GM20000 (cell line): ENCODE measurements at regions not wholly inside any gene's neighbourhood (a gene's known extent, or its start where the extent isn't known, plus 50 kb on each side); places are given as distances from the start of the nearest gene placed in this dataset.

Experiments used
- DNase-seq: peaks from one replicate; pipeline ENCODE4 v3.0.0; 2012; ENCODE audit warnings: low spot score
- CTCF ChIP-seq: IDR thresholded peaks from 2 replicates; pipeline ENCODE4 v1.5.1; 2012; ENCODE audit warnings: mild to moderate bottlenecking, control low read depth; ENCODE audit errors: extremely low read depth, missing control alignments

GRCh38 chr3:13135811-13136321, 62.6 kb upstream of the IQSEC1 start:
- no peak for TF ChIP-seq CTCF
- DNase-seq = no peak

DNA sequence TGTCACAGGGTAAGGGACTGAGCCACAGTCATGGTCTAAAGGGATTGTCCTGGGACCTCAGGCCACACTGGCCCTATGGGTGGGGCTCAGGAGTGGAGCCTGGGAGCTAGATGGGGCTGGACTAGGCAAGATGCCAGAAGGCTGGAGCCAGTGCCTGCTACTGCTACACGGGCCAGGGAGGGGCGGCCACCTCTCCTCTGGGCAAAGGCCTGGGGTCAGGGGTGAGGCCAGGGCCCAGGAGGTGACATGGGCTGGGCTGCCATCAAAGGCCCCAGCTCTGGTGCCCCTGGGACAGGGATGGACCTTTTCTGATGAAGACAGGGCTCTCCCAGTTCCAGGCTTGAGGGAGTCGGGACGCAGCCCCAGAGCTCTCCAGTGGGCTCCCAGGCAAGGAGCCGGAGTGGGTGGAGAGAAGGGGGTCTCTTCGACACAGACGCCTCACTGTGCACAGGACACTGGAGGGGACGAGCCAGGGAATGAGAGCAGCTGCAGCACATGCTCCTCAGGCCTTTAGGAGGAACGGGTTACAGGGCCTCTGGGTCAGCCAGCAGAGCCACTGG, 62.1 kb upstream of the IQSEC1 start:
- DNase-seq = no peak
- no peak for TF ChIP-seq CTCF

- no peak for DNase-seq
- no peak for TF ChIP-seq CTCF
Observed at GRCh38 chr3:13134879-13135206, 61.6 kb upstream of the IQSEC1 start.

- TF ChIP-seq CTCF = no peak
- DNase-seq = no peak
Observed at GRCh38 chr3:13134166-13134878, 61.1 kb upstream of the IQSEC1 start.

GRCh38 chr3:13133471-13133981, 60.3 kb upstream of the IQSEC1 start:
- DNase-seq = no peak
- no peak for TF ChIP-seq CTCF

DNA sequence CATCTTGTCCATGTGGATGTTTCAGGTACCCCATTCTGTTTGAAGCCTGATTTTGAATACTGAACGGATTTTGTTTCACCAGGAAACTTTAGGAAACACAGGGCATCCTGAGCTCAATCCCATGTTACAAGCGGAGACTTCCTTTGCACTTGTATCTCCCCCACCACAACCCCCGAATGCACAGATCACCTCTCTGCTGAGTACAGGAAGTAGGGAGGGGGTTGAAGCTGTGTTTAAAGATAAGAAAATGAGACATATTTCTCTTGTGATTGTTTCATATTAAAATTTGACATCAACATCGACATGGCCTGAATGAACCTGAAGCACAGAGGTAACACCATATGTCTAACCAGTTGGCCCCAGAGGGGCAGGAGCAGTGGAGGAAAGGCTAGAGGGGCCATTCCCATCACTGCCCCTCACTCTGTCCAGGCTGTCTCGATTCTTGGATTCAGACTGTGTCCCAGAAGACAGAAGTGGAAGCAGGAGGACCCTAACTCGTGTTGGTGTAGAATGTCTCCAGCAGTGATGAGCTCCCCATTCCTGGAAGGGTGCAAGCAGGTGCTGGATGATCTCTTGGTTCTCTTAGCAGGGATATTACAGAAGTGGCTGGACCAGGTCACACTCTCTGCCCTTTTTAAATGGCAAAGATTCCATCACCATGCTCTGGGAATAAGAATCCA, 59.6 kb upstream of the IQSEC1 start:
- TF ChIP-seq CTCF = no peak
- no peak for DNase-seq

DNA sequence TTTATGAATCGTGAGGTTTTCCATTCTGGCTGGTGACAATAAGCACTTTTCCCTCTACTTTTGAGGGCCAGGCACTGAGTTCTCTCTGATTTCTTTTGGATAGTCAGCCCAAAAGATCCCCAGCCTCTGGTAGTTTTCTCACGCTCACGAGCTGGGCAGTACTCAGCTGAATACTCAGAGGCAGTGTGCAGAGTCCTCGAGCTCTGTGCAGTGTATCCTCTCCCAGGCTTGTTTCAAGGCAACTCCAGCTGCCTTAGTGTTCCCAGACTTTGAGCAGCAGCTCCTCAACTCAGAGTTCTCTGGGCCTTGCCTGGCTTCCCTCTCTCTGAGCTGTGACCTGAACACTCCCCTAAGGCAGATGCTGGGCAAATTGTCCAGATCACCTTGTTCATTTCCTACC, 59.1 kb upstream of the IQSEC1 start:
- TF ChIP-seq CTCF = no peak
- DNase-seq = no peak
